Activated CD4-positive, alpha-beta T cell treated with anti-CD3 and anti-CD28 coated beads, Interleukin-2, amount 10 ng/mL, durations not matched to agents 24 days and 14 days (primary cell): ENCODE measurements at regions not wholly inside any gene's neighbourhood (a gene's known extent, or its start where the extent isn't known, plus 50 kb on each side); places are given as distances from the start of the nearest gene placed in this dataset.

Experiments used
- DNase-seq: peaks from one replicate; pipeline ENCODE4 v3.0.0; 2022
- H3K27ac Mint-ChIP-seq: one replicate; pipeline ENCODE4 v1.8.0; 2022; ENCODE audit warnings: mild to moderate bottlenecking, mixed read lengths
- H3K27me3 Mint-ChIP-seq: one replicate; pipeline ENCODE4 v1.8.0; 2022; ENCODE audit warnings: mixed read lengths
- H3K36me3 Mint-ChIP-seq: one replicate; pipeline ENCODE4 v1.8.0; 2022; ENCODE audit warnings: low read depth, mild to moderate bottlenecking, mixed read lengths
- H3K4me1 Mint-ChIP-seq: one replicate; pipeline ENCODE4 v1.8.0; 2021; ENCODE audit warnings: mixed read lengths
- H3K4me3 Mint-ChIP-seq: one replicate; pipeline ENCODE4 v1.8.0; 2022; ENCODE audit warnings: mild to moderate bottlenecking, moderate library complexity, mixed read lengths
- H3K9me3 Mint-ChIP-seq: one replicate; pipeline ENCODE4 v1.8.0; 2021; ENCODE audit warnings: mixed read lengths
- intact Hi-C: fragments of 100-400 bp; cut with micrococcal nuclease; formaldehyde crosslinking; loops from one replicate; pipeline ENCODE4 v1.15.1; 2023

- intact Hi-C loops: no loop called here
- Mint-ChIP-seq H3K27me3 (no peaks in the 10 kb centered on the region), H3K27ac (no peak overlapping the region), H3K4me1 (peaks cover 4% of the 10 kb centered on the region), H3K9me3 (peaks cover 3% of the 10 kb centered on the region), H3K36me3 (no peaks in the 10 kb centered on the region), H3K4me3 (no peak overlapping the region)
- DNase-seq: no peak
Observed at GRCh38 chrX:109854096-109854495, 121.0 kb upstream of the ACSL4 start.

GRCh38 chrX:109855501-109855900 is 122.4 kb upstream of the ACSL4 start:
- Mint-ChIP-seq H3K9me3 (peaks cover 3% of the 10 kb centered on the region), H3K4me1 (peaks cover 4% of the 10 kb centered on the region), H3K4me3 (no peak overlapping the region), H3K27me3 (no peaks in the 10 kb centered on the region), H3K27ac (no peak overlapping the region), H3K36me3 (no peaks in the 10 kb centered on the region)
- intact Hi-C loops: loop anchor here (5.0 kb wide), 1 partner anchor 123 kb away; the partner anchor contains the start of gene ACSL4
- DNase-seq: no peak

DNA sequence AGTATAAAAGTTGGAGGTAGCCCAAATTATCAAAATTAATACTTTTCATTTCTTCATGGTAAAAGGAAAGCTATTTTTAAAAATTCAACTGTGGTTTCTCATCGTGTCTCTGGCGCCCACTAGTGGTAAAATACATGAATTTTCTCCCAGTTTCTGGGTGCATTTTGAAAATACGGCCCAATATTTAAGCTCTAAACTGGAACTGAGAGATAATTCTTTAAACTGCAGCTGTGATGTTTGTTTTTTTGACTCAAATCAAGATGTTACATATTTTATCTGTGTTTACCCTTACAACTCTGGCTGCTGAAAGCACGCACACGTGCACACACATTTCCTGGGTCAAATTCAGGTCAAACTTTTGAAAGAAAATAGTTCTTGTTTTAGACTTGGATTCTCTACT is 123.9 kb upstream of the ACSL4 start:
- H3K4me1 Mint-ChIP-seq: peaks cover 6% of the 10 kb centered on the region
- peaks cover 3% of the 10 kb centered on the region for H3K9me3 Mint-ChIP-seq
- no peak overlapping the region for H3K4me3 Mint-ChIP-seq
- no peaks in the 10 kb centered on the region for H3K27me3 Mint-ChIP-seq
- intact Hi-C loops: loop anchor here (1.0 to 5.0 kb wide), 3 partner anchors 16 to 144 kb away; partner anchors contain the start of gene ACSL4
- H3K27ac Mint-ChIP-seq: no peak overlapping the region
- H3K36me3 Mint-ChIP-seq: no peaks in the 10 kb centered on the region
- peak; percentile 70 for DNase-seq

DNA sequence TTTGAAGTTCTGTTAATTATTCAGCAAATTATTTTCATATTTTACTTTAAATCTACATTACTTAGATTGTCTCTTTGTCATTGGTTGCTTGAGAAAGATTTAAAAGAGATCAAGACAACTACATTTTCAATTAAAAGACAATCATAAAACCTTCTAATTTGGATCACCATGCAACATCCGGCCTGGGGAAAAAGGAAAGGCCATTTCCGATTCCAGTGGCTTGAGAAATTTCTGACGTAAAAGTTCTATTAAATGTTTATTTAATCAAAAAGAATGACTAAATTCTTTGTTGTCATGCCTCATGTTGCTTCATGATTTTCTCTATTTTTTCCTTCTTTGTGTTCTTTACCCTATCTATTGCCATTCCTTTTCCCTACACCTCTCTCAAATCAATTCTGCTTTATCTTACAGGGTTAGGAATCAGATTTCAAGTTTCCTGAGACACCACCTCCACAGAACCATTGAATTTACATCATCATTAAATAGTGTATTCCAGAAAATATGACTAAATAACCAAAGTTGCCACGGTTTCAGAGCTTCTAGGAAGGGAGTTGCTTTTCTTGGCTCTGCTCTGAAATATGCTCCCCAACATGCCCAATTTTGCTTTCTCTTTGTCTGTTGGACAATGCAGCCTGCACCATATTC is 124.6 kb upstream of the ACSL4 start:
- Mint-ChIP-seq H3K36me3 (no peaks in the 10 kb centered on the region), H3K4me1 (peaks cover 6% of the 10 kb centered on the region), H3K4me3 (no peak overlapping the region), H3K27ac (no peak overlapping the region), H3K27me3 (no peaks in the 10 kb centered on the region), H3K9me3 (peaks cover 3% of the 10 kb centered on the region)
- DNase-seq: no peak
- intact Hi-C loops: loop anchor here (1.0 to 5.0 kb wide), 3 partner anchors 17 to 144 kb away; partner anchors contain the start of gene ACSL4

GRCh38 chrX:109858602-109859341 is 125.7 kb upstream of the ACSL4 start:
- Mint-ChIP-seq H3K36me3 (no peaks in the 10 kb centered on the region), H3K4me1 (peaks cover 6% of the 10 kb centered on the region), H3K27me3 (no peaks in the 10 kb centered on the region), H3K4me3 (no peak overlapping the region), H3K9me3 (peaks cover 3% of the 10 kb centered on the region), H3K27ac (no peak overlapping the region)
- intact Hi-C loops: loop anchor here (5.0 kb wide), 1 partner anchor 126 kb away; the partner anchor contains the start of gene ACSL4
- DNase-seq: no peak

DNA sequence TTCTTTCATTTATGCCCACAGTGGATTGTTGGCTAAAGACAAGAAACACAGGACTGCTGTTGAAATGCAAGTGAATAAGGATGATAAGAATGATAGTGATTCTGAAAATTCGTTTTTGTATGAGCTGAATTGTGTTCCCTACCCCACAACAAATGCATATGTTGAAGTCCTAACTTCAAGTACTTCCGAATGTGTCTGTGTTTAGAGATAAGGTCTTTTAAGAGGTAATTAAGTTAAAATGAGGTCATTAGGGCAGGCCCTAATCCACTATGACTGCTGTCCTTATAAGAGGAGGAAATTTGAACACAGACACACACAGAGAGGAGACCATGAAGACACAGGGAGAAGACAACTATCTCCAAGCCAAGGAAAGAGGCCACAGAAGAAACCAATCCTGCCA is 126.6 kb upstream of the ACSL4 start:
- intact Hi-C loops: loop anchor here (5.0 kb wide), 1 partner anchor 127 kb away; the partner anchor contains the start of gene ACSL4
- no peak for DNase-seq
- peaks cover 6% of the 10 kb centered on the region for H3K4me1 Mint-ChIP-seq
- H3K9me3 Mint-ChIP-seq: no peaks in the 10 kb centered on the region
- H3K4me3 Mint-ChIP-seq: no peak overlapping the region
- H3K36me3 Mint-ChIP-seq: no peaks in the 10 kb centered on the region
- no peak overlapping the region for H3K27ac Mint-ChIP-seq
- H3K27me3 Mint-ChIP-seq: no peaks in the 10 kb centered on the region

DNA sequence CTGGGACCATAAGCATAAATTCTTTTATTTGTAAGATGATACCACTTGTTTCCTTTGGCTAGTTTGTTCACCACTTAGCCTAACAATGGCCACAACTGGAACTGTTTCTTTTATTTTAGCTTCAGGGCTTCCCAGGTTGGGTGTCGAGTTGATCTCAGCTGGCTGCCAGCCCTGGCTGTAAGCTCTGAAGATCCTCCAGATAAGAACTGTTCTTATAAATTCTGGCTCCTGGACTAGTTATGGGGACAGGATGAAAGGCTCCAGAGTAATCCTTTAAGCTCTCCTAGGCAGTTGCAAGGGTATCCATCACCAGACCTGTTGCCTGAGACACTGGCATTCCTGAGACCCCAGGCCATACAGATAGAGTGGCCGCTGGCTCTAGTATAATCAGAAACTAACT is 129.4 kb upstream of the ACSL4 start:
- no peaks in the 10 kb centered on the region for H3K9me3 Mint-ChIP-seq
- intact Hi-C loops: no loop called here
- H3K27me3 Mint-ChIP-seq: no peaks in the 10 kb centered on the region
- no peak overlapping the region for H3K27ac Mint-ChIP-seq
- DNase-seq: no peak
- H3K36me3 Mint-ChIP-seq: no peaks in the 10 kb centered on the region
- H3K4me1 Mint-ChIP-seq: peaks cover 3% of the 10 kb centered on the region
- H3K4me3 Mint-ChIP-seq: no peak overlapping the region

DNA sequence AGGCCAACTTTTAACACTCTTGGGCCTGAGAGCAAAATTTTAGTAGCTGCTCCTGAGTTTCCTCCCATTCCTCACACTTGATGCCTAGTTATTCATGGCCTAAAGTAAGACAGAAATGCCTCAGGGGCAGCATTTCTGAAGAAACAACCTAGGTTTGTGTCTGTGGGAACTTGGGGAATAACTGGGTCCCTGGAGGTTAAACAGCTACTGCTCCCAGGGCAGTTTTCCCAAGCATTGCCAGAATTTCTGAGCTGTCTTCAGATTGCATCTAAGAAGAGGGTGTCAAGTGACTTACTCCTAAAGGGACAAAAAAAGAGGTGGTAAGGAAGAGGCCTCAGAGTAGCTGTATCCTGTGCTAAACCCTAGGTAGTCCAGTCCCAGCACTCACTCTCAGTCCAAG is 130.8 kb upstream of the ACSL4 start:
- Mint-ChIP-seq H3K4me3 (no peak overlapping the region), H3K36me3 (no peaks in the 10 kb centered on the region), H3K4me1 (peaks cover 2% of the 10 kb centered on the region), H3K27ac (no peak overlapping the region), H3K27me3 (no peaks in the 10 kb centered on the region), H3K9me3 (no peaks in the 10 kb centered on the region)
- intact Hi-C loops: no loop called here
- DNase-seq: no peak

GRCh38 chrX:109871121-109871888 is 131.6 kb upstream of the TMEM164 start:
- Mint-ChIP-seq H3K4me1 (no peaks in the 10 kb centered on the region), H3K36me3 (no peaks in the 10 kb centered on the region), H3K4me3 (no peak overlapping the region), H3K9me3 (no peaks in the 10 kb centered on the region), H3K27ac (no peak overlapping the region), H3K27me3 (peaks cover 5% of the 10 kb centered on the region)
- no peak for DNase-seq
- intact Hi-C loops: no loop called here

- Mint-ChIP-seq H3K9me3 (no peaks in the 10 kb centered on the region), H3K36me3 (no peaks in the 10 kb centered on the region), H3K27ac (no peak overlapping the region), H3K4me3 (no peak overlapping the region), H3K4me1 (no peaks in the 10 kb centered on the region), H3K27me3 (peaks cover 5% of the 10 kb centered on the region)
- DNase-seq: no peak
- intact Hi-C loops: no loop called here
Observed at GRCh38 chrX:109872021-109872732, 130.7 kb upstream of the TMEM164 start.

DNA sequence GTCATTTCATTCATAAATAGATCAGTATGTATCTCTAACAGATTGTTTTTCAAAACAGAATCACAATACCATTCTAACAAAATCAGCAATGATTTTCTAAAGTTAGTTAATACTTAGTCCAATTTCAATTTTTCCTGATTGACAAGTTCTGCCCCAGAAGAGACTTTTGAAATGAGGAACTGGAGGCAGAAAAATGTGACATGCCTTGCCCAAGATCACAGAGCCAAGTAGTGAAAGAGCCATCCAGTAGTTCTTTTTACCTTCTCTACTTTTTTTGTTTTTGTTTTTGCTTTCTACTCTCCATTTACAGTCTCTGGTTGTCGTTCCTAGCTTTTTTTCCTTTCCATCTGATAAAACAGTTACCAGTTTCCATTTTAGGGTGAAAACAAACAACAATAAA is 129.3 kb upstream of the TMEM164 start:
- Mint-ChIP-seq H3K4me3 (no peak overlapping the region), H3K4me1 (no peaks in the 10 kb centered on the region), H3K36me3 (no peaks in the 10 kb centered on the region), H3K27ac (no peak overlapping the region), H3K9me3 (no peaks in the 10 kb centered on the region), H3K27me3 (peaks cover 7% of the 10 kb centered on the region)
- DNase-seq: no peak
- intact Hi-C loops: no loop called here

DNA sequence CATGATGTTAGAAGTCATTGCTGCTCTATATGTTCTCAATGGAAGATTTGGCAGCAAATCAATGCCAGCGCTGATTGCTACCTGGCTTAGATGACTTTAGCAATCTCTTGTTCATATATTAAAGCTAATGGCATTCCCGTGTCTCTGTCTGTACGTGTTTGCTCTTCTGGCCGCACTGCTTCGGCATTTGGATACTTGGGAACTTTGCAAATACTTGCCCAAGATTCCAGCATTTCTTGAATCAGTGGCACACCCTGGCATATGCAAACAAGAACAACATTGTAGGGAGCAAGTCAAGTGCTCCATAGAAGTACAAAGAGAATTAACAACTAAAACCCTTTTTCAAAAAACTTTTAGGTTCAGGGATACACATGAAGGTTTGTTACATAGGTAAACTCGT is 128.9 kb upstream of the TMEM164 start:
- DNase-seq: no peak
- H3K27ac Mint-ChIP-seq: no peak overlapping the region
- no peaks in the 10 kb centered on the region for H3K9me3 Mint-ChIP-seq
- no peaks in the 10 kb centered on the region for H3K4me1 Mint-ChIP-seq
- intact Hi-C loops: no loop called here
- H3K27me3 Mint-ChIP-seq: peaks cover 8% of the 10 kb centered on the region
- no peaks in the 10 kb centered on the region for H3K36me3 Mint-ChIP-seq
- H3K4me3 Mint-ChIP-seq: no peak overlapping the region

DNA sequence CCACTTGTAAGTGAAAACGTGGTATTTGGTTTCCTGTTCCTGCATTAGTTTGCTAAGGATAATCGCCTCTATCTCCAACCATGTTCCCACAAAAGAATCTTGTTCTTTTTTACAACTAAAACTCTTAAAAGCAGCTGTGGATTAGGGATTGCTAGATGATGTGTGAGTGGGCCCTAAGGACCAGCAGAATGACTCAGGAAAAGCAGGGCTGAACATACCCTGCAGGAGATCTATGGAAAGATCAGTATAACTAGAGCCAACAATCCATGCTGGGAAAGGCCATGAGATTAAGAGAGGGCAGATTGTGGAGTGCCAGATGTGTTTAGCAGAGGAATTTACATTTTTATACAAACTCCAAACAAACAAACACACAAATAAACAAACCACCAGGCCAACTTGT is 128.4 kb upstream of the TMEM164 start:
- no peaks in the 10 kb centered on the region for H3K4me1 Mint-ChIP-seq
- H3K27me3 Mint-ChIP-seq: peaks cover 10% of the 10 kb centered on the region
- no peak overlapping the region for H3K4me3 Mint-ChIP-seq
- no peak for DNase-seq
- H3K9me3 Mint-ChIP-seq: no peaks in the 10 kb centered on the region
- intact Hi-C loops: no loop called here
- H3K36me3 Mint-ChIP-seq: no peaks in the 10 kb centered on the region
- no peak overlapping the region for H3K27ac Mint-ChIP-seq
